Hematopoietic multipotent progenitor cell treated with erythropoietin and hydrocortisone succinate and interleukin-3 and kit ligand, for 4 days (in vitro differentiated cells): ENCODE measurements at regions not wholly inside any gene's neighbourhood (a gene's known extent, or its start where the extent isn't known, plus 50 kb on each side); places are given as distances from the start of the nearest gene placed in this dataset.

ENCODE experiments used
- DNase-seq: peaks from one replicate; pipeline ENCODE4 v3.0.0-alpha.2; 2015

DNA sequence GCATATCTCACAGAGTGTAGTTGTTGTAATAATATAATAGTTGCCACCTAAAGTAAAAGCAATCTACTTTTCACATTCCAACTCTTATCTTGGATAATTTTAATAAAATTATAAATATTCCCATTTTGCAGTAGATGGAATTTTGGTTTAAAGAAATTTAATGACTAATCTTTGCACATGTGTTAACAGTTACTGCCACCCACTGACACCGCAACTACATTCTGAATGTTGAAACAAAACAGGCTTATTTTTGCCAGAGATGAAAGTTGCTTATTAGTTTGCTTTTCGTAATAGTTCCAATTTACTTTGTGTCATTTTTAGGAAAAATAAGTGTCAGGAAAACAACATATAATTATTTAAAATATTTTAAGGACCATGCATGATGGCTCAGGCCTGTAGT, 557.5 kb upstream of the PCDH15 start:
- no peak for DNase-seq

DNA sequence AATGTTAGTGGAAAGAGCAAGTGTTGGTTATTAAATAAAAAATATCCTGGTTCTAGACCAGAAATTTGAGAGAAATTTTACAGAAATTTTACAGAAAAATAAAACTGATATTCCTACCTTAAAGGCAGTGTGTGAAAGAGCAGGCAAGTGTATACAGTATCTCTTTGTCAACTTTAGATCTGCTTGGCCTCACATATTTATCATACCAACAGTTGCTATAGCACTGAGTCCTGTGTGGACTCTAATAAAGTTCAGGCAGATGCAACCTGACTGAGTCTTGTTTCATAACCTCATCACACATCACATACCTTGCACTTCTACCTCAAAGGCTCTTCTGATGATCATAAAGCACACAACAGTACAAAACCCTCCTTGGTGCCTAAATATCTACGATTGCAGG, 552.4 kb upstream of the PCDH15 start:
- DNase-seq, result no peak

GRCh38 chr10:55351431-55351830, 550.4 kb upstream of the PCDH15 start:
- no peak for DNase-seq

- no peak for DNase-seq
Measured at GRCh38 chr10:55348534-55348933, 547.5 kb upstream of the PCDH15 start.

DNA sequence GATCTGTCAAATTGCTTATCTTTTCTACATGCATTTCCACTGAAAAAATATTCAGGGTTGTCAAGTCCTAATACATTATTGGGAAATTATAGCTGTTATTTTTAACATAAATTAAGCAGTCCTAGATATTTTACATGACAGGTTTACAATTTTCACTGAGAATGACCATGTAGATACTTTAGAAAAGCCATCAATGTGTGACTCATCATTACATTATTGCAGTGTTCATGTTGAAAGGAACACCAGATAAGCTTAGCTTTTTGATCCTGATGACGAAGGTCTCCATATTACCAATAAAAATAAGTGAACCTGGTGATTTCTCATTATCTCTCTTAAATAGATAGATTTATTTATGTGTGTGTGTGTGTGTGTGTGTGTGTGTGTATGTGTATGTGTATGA, 529.5 kb upstream of the PCDH15 start:
- DNase-seq, result no peak

DNA sequence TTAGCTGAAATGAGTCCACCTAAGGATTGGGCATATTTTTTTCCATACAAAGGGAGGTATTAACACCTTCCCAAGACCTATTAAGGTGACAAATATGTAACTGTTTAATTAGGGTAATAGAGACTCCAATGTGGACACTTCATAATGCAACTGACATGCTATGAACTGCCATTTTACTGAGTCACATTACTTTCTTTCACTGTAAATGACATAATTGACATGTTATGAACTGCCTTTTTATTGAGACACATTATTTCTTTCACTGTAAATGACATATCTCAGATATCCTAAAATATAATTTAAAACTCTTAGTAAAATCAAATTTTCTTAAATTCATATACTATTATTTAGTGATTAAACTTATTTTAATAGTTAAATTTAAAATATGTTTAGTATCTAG, 528.8 kb upstream of the PCDH15 start:
- no peak for DNase-seq

DNA sequence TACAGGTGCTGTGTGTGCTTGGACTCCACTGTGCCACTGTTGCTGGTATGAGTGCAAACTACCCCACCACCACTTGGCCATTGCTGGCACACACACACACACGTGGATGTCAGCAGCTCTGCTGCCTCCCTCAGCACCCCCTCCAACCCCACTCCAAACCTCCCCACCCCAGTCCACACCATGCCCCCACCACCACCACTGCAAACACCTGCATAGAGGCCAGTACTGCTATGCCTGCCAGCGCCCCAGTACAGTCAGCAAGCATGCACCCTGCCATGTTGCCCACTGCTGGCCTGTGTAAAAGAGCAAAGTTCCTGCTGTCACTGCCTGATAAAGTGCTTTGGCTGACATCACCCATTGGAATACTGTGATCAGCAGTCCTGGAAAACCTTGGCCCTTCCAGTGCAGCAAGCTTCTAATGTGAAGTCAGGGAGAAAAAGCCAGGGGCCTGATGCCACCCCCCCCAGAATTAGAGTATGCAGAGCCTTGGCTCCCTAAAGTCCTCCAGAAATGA, 519.2 kb upstream of the PCDH15 start:
- DNase-seq, result no peak

DNA sequence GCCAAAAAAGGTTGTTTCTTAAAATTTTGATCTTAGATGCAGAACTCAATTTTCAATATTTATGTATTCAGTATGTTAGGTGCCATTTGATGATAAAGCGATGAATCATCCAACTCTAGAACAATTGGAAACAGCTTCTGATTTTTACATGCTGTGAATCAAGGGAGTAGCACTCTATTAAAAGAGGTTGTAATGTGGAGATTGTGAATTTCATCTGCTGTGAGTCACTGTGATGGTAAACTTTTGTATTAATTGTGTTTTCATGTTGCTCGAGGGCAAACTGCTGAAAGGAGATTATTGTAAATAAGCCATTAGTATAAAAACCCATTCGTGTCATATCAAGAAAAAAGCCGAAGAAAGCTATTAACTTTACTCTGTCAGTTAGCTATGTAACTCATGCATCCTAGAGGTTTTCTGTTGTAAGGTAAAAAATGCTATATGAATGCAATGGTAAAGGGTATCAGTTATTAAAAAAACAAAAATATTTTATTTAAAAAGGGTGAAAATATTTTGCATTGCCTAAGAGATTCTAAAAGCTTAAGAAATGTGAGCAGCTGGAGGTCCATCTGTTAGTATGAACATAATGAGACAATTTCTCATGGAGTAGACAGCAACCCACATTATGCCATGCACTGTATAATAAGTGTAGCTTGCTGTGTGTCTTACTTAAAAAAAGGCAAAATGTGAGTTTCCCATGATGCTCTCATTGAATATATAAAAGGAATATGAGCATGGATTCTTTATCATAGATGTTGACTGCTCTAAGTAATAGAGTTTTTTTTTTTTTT, 511.0 kb upstream of the PCDH15 start:
- no peak for DNase-seq

GRCh38 chr10:55310143-55310542, 509.1 kb upstream of the PCDH15 start:
- no peak for DNase-seq

DNA sequence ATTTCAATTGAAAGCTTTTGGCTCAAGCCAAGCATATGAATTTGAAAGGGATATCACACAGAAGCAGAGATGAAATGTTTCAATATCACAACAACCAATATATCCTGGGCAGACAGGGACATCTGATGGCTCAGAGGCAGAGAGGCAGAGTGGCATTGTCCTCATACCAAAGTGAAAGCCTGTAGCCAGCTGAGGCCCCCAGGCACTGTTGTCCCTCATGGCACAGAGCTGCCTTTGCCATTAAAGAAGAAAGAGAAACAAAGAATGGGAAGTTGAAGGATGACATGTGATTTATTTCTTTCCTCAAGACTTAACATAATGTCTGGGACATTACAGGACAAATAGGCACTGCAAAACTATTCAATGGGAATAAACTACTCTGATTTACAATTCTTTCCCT, 504.3 kb upstream of the PCDH15 start:
- DNase-seq, result no peak

GRCh38 chr10:55287346-55287745, 486.3 kb upstream of the PCDH15 start:
- DNase-seq, result peak; percentile 4

DNA sequence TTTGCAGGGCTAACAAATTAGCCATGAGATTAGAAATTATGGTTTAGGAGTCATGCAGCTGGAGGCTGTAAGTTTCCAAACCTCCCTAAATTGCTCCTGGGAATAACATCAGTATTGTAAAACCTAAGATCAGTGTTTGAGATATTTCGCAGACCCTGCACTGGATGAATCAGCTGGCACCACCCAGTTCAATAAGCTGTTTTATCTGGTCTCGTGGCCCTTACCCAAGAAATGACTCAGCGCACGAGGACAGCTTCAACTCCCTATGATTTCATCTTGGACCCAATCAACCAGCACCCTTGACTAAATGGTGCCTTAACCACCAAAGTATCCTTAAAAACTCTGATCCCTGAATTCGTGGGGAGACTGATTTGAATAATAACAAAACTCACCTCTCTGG, 482.0 kb upstream of the PCDH15 start:
- no peak for DNase-seq

DNA sequence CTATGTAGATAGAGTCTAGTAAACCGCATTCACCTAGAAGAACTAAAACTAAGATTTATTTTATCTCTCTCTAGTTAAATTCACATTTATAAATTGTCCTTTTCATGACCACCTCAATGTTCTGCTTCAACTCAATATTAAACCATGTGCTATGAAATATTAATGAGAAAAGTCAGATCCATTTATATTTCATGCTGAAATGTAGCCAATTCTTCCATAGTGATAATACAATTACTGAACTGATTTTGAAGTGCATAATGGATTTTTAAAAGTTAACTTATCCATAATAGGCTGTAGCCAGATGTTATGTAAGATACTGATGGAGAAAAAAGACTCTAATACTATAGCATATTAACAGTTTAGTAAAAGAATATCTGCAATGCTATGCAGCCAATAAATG, 479.7 kb upstream of the PCDH15 start:
- no peak for DNase-seq

GRCh38 chr10:55277549-55277948, 476.5 kb upstream of the PCDH15 start:
- no peak for DNase-seq

- DNase-seq, result no peak
Measured at GRCh38 chr10:55274367-55274766, 473.3 kb upstream of the PCDH15 start.

DNA sequence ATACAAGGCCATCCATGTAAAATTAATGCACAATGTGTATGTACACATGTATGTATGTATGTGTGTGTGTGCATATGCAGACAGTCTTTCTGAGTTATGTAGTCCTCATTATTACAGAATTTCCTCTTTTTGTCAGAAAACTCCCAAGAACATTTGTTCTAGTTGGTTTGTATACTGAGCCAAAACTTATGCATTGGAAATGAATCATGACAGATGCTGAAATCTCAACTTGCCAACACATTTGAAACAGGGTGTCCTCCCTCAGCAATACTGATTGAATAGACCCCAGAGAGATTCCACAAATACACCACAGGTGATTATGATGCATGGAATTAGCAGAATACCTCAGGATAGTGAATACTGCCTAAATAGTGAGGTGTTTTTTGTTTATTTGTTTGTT, 472.9 kb upstream of the PCDH15 start:
- DNase-seq, result no peak

GRCh38 chr10:55272886-55273285, 471.9 kb upstream of the PCDH15 start:
- DNase-seq, result no peak

GRCh38 chr10:55266797-55267196, 465.8 kb upstream of the PCDH15 start:
- no peak for DNase-seq

DNA sequence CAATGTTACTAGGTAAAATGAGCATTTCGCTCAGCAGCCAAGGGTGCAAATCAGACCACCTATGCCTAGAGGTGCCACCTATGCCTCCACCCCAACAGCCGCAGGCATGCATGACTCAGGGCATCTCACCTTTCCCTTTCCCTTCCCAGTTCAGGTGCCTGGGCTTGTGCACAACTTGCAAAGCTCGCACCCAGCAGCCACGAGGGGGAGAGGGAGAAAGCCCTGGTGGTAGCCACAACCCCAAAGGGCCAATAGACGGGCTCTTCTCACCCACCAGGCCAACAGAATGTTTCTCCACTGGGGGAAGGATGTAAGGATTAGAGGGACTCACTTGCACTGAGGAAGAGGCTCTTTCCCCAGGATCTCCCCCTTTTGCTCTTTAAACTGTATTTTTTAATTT, 462.3 kb upstream of the PCDH15 start:
- no peak for DNase-seq

GRCh38 chr10:55242544-55242943, 441.5 kb upstream of the PCDH15 start:
- DNase-seq, result no peak

GRCh38 chr10:55237462-55237861, 436.4 kb upstream of the PCDH15 start:
- DNase-seq, result no peak

GRCh38 chr10:55233505-55233904, 432.5 kb upstream of the PCDH15 start:
- DNase-seq, result no peak

GRCh38 chr10:55233090-55233489, 432.1 kb upstream of the PCDH15 start:
- DNase-seq, result no peak

- DNase-seq, result no peak
Measured at GRCh38 chr10:55232553-55232952, 431.5 kb upstream of the PCDH15 start.

DNA sequence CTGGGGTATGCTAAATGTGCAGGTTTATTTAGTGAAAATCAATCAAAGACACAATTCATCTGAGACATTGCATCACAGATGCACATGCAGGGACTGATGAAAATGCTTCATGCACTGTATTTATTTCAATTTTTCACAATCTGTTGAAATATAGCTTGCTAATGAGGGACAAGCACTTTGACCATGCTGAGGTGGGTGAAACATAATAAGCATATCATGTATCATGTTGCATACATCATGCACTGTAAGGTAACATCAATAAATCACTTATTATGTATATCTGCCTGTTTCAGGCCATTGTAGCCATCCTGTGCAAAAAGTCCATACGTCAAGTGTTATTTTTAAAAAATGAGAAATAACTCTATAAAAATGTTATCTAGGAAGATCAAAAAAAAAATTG, 426.9 kb upstream of the PCDH15 start:
- DNase-seq, result no peak
